ENCODE measurements at regions not wholly inside any gene's neighbourhood (a gene's known extent, or its start where the extent isn't known, plus 50 kb on each side); places are given as distances from the start of the nearest gene placed in this dataset.
"Not testable (repeated sequence)": the region's sequence is repeated elsewhere in the genome, so short reads cannot be mapped to it uniquely, and the experiment has no call there.

- intact Hi-C loops (cut with micrococcal nuclease; ENCODE audit: unreplicated experiment), result no loop called here
- H2AFZ ChIP-seq (ENCODE audit: low read length), result no peak overlapping the region
- DNase-seq (ENCODE audit: low spot score), result no peak
- BruUV-seq (replicated peaks), result no TSS peak
- H3K36me3 ChIP-seq (ENCODE audit: insufficient read depth, low read length), result no peaks in the 10 kb centered on the region
- no peaks in the 10 kb centered on the region for H3K4me1 ChIP-seq (ENCODE audit: insufficient read depth, low read length, poor library complexity, severe bottlenecking)
- ChIA-PET POLR2A (interaction anchor here (0.7 kb wide), 1 partner anchor 1634 kb away, joined by 3 read pairs; no protein-coding TSS in a partner anchor), CTCF (ENCODE audit: unreplicated experiment) (no interaction called here)
- H3K4me3 ChIP-seq (ENCODE audit: low read depth, low read length, poor library complexity, severe bottlenecking), result no peak overlapping the region
- no peaks in the 10 kb centered on the region for H4K20me1 ChIP-seq (ENCODE audit: insufficient read depth, low read length)
- no peaks in the 10 kb centered on the region for H3K9me2 ChIP-seq (ENCODE audit: insufficient read depth, low read length)
- H3K9me3 ChIP-seq (ENCODE audit: low read length), result no peaks in the 10 kb centered on the region
- TF ChIP-seq EZH2phosphoT487 (IDR thresholded peaks at IDR 0.05; ENCODE audit: borderline replicate concordance, low read depth, low read length), result no peak
- TF ChIP-seq, protein P1, sequence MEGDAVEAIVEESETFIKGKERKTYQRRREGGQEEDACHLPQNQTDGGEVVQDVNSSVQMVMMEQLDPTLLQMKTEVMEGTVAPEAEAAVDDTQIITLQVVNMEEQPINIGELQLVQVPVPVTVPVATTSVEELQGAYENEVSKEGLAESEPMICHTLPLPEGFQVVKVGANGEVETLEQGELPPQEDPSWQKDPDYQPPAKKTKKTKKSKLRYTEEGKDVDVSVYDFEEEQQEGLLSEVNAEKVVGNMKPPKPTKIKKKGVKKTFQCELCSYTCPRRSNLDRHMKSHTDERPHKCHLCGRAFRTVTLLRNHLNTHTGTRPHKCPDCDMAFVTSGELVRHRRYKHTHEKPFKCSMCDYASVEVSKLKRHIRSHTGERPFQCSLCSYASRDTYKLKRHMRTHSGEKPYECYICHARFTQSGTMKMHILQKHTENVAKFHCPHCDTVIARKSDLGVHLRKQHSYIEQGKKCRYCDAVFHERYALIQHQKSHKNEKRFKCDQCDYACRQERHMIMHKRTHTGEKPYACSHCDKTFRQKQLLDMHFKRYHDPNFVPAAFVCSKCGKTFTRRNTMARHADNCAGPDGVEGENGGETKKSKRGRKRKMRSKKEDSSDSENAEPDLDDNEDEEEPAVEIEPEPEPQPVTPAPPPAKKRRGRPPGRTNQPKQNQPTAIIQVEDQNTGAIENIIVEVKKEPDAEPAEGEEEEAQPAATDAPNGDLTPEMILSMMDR (conservative IDR thresholded peaks at IDR 0.05; ENCODE audit: low read length), result no peak
- H3K27ac ChIP-seq (ENCODE audit: low read depth, low read length, poor library complexity, severe bottlenecking), result no peak overlapping the region
- no peak overlapping the region for H3K4me2 ChIP-seq (ENCODE audit: low read length)
- H3K79me2 ChIP-seq (ENCODE audit: insufficient read depth, low read depth, low read length), result no peaks in the 10 kb centered on the region
Measured at GRCh38 chr12:114152890-114153289, 186.8 kb upstream of the RBM19 start.

DNA sequence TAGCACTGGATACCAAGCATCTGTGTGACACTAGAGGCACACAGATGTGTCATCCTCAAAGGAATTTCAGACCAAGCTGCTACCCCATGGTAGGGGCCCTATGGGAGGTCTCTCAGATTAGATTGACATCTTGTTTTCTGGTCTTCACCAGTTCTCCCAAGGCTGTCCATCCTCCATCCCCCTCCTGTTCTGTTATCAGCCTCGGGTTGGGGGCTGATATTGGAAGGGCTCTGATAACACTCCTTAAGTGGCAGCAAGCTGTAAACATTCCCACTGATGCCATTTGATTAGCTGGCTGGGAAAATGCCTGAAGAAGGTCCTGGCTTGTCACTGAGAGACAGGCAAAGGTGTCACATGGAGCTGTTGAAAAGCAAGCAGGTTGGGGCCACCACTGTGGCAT, 185.9 kb upstream of the RBM19 start:
- Histone ChIP-seq H3K4me1 (ENCODE audit: insufficient read depth, low read length, poor library complexity, severe bottlenecking) (no peaks in the 10 kb centered on the region), H4K20me1 (ENCODE audit: insufficient read depth, low read length) (no peaks in the 10 kb centered on the region), H3K79me2 (ENCODE audit: insufficient read depth, low read depth, low read length) (no peaks in the 10 kb centered on the region), H3K9me3 (ENCODE audit: low read length) (no peaks in the 10 kb centered on the region), H3K4me2 (ENCODE audit: low read length) (no peak overlapping the region), H2AFZ (ENCODE audit: low read length) (no peak overlapping the region), H3K9me2 (ENCODE audit: insufficient read depth, low read length) (no peaks in the 10 kb centered on the region), H3K4me3 (ENCODE audit: low read depth, low read length, poor library complexity, severe bottlenecking) (no peak overlapping the region), H3K36me3 (ENCODE audit: insufficient read depth, low read length) (no peaks in the 10 kb centered on the region), H3K27ac (ENCODE audit: low read depth, low read length, poor library complexity, severe bottlenecking) (no peak overlapping the region)
- intact Hi-C loops (cut with micrococcal nuclease; ENCODE audit: unreplicated experiment), result no loop called here
- DNase-seq (ENCODE audit: low spot score), result no peak
- BruUV-seq (replicated peaks), result no TSS peak
- POLR2A ChIA-PET, result no interaction called here
- TF ChIP-seq EZH2phosphoT487 (IDR thresholded peaks at IDR 0.05; ENCODE audit: borderline replicate concordance, low read depth, low read length), result no peak
- CTCF ChIA-PET (ENCODE audit: unreplicated experiment), result no interaction called here

DNA sequence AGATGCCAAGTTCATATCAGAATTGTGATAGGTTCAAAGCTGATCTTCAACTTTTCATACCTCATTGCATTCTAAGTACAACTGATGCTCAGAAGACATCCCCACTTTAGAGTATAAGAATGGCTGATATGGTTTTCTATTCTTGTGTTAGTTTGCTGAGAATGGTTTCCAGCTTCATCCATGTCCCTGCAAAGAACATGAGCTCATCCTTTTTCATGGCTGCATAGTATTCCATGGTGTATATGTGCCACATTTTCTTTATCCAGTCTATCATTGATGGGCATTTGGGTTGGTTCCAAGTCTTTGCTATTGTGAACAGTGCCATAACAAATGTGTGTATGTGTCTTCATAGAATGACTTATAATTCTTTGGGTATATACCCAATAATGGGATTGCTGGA, 184.5 kb upstream of the RBM19 start:
- H3K9me2 ChIP-seq (ENCODE audit: insufficient read depth, low read length); BruUV-seq (replicated peaks); POLR2A ChIA-PET; H3K9me3 ChIP-seq (ENCODE audit: low read length); H3K4me1 ChIP-seq (ENCODE audit: insufficient read depth, low read length, poor library complexity, severe bottlenecking); H3K36me3 ChIP-seq (ENCODE audit: insufficient read depth, low read length); CTCF ChIA-PET (ENCODE audit: unreplicated experiment); H3K27ac ChIP-seq (ENCODE audit: low read depth, low read length, poor library complexity, severe bottlenecking); intact Hi-C loops (cut with micrococcal nuclease; ENCODE audit: unreplicated experiment); DNase-seq (ENCODE audit: low spot score); H3K79me2 ChIP-seq (ENCODE audit: insufficient read depth, low read depth, low read length); H2AFZ ChIP-seq (ENCODE audit: low read length); H4K20me1 ChIP-seq (ENCODE audit: insufficient read depth, low read length); H3K4me2 ChIP-seq (ENCODE audit: low read length); H3K4me3 ChIP-seq (ENCODE audit: low read depth, low read length, poor library complexity, severe bottlenecking): not testable (repeated sequence)

DNA sequence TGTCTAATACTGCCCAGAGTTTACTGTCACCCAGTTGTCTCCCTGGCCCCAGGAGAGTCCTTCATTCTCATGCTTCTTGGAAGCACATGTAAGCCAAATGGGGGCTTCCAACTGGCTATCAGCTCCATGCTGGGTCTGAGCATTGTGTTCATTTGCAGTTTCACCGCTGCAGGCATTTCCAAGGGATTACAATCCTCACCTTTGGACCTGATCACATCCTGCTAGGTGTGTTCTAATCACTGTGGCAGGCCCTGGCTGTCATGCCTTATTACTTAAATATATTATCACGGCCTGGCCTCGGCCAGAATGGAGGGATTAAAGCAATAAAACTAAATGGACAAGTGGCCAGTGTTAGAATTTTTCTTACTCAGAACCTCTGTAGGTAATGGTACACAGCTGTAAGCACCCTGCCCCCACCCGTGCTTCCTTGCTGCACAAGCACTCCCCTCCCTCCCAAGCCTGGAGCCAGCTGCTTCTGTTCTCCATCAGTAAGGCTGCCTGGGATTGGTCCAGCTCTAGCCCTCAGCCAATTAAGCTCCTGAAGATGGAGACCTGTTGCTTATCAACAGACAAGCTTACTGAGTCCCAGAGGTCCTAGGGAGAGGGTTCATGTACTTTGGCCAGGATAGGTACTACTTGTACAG, 175.9 kb upstream of the RBM19 start:
- DNase-seq (ENCODE audit: low spot score), result no peak
- Histone ChIP-seq H3K4me3 (ENCODE audit: low read depth, low read length, poor library complexity, severe bottlenecking) (no peak overlapping the region), H3K36me3 (ENCODE audit: insufficient read depth, low read length) (no peaks in the 10 kb centered on the region), H3K9me2 (ENCODE audit: insufficient read depth, low read length) (no peaks in the 10 kb centered on the region), H3K4me1 (ENCODE audit: insufficient read depth, low read length, poor library complexity, severe bottlenecking) (no peaks in the 10 kb centered on the region), H3K79me2 (ENCODE audit: insufficient read depth, low read depth, low read length) (no peaks in the 10 kb centered on the region), H2AFZ (ENCODE audit: low read length) (no peak overlapping the region), H3K4me2 (ENCODE audit: low read length) (no peak overlapping the region), H3K27ac (ENCODE audit: low read depth, low read length, poor library complexity, severe bottlenecking) (no peak overlapping the region), H3K9me3 (ENCODE audit: low read length) (no peaks in the 10 kb centered on the region), H4K20me1 (ENCODE audit: insufficient read depth, low read length) (no peaks in the 10 kb centered on the region)
- ChIA-PET CTCF (ENCODE audit: unreplicated experiment) (no interaction called here), POLR2A (no interaction called here)
- no peak for TF ChIP-seq EZH2phosphoT487 (IDR thresholded peaks at IDR 0.05; ENCODE audit: borderline replicate concordance, low read depth, low read length)
- TF ChIP-seq, protein P1 (conservative IDR thresholded peaks at IDR 0.05; ENCODE audit: low read length), result no peak
- intact Hi-C loops (cut with micrococcal nuclease; ENCODE audit: unreplicated experiment), result no loop called here
- no TSS peak for BruUV-seq (replicated peaks)

Measured in OCI-LY7 (cell line).